GM23338 (cell line): ENCODE measurements at regions not wholly inside any gene's neighbourhood (a gene's known extent, or its start where the extent isn't known, plus 50 kb on each side); places are given as distances from the start of the nearest gene placed in this dataset.

Experiments used
- CREB1 ChIP-seq: fragments of 250-450 bp; sonication (Bioruptor Pico); IDR thresholded peaks from 2 replicates; pipeline ENCODE4 v1.5.0; 2020; ENCODE audit warnings: low read depth, mild to moderate bottlenecking, moderate library complexity
- CTCF ChIP-seq, 2 experiments: fragments of 200-600 bp in 1 of 2; sonication (generic) in 1 of 2; conservative IDR thresholded peaks; 2 replicates each; pipeline versions ENCODE4 v1.5.1 to v1.6.1; 2016 to 2017; ENCODE audit warnings: antibody characterized with exemption in 2 of 2, low read depth in 2 of 2, mild to moderate bottlenecking in 2 of 2, moderate library complexity in 1 of 2
- ETS1 ChIP-seq: IDR thresholded peaks from 2 replicates; pipeline ENCODE4 v1.6.1; 2016; ENCODE audit warnings: antibody characterized with exemption
- EZH2 ChIP-seq: fragments of 200-600 bp; sonication (generic); IDR thresholded peaks from one replicate; pipeline ENCODE4 v1.8.0; 2017; ENCODE audit warnings: antibody characterized with exemption, mild to moderate bottlenecking, low read depth; ENCODE audit not compliant: unreplicated experiment
- EZH2phosphoT487 ChIP-seq: fragments of 200-600 bp; sonication (generic); IDR thresholded peaks from one replicate; pipeline ENCODE4 v1.8.1; 2018; ENCODE audit warnings: antibody characterized with exemption; ENCODE audit not compliant: unreplicated experiment
- JUNB ChIP-seq: IDR thresholded peaks from one replicate; pipeline ENCODE4 v1.6.1; 2016; ENCODE audit warnings: antibody characterized with exemption; ENCODE audit not compliant: unreplicated experiment
- NANOG ChIP-seq: IDR thresholded peaks from 2 replicates; pipeline ENCODE4 v1.6.1; 2016; ENCODE audit warnings: antibody characterized with exemption, borderline replicate concordance
- POLR2AphosphoS5 ChIP-seq: IDR thresholded peaks from 2 replicates; pipeline ENCODE4 v1.6.1; 2016; ENCODE audit warnings: antibody characterized with exemption, low read depth
- REST ChIP-seq: IDR thresholded peaks from one replicate; pipeline ENCODE4 v1.6.1; 2018; ENCODE audit warnings: antibody characterized with exemption; ENCODE audit not compliant: unreplicated experiment
- STAT1 ChIP-seq: IDR thresholded peaks from one replicate; pipeline ENCODE4 v1.6.1; 2016; ENCODE audit warnings: antibody characterized with exemption; ENCODE audit not compliant: unreplicated experiment
- ZNF114 ChIP-seq: fragments of 250-450 bp; sonication (Bioruptor Pico); IDR thresholded peaks from 2 replicates; pipeline ENCODE4 v1.5.0; 2020; ENCODE audit warnings: mild to moderate bottlenecking, moderate library complexity
- ZNF331 ChIP-seq: fragments of 250-450 bp; sonication (Bioruptor Pico); IDR thresholded peaks from 2 replicates; pipeline ENCODE4 v1.5.0; 2020; ENCODE audit warnings: low read depth, mild to moderate bottlenecking, moderate library complexity
- ZNF462 ChIP-seq: fragments of 250-450 bp; sonication (Bioruptor Pico); IDR thresholded peaks from 2 replicates; pipeline ENCODE4 v1.5.0; 2020; ENCODE audit warnings: mild to moderate bottlenecking, moderate library complexity

GRCh38 chrY:19351616-19352015, 392.9 kb downstream of the KDM5D start:
- TF ChIP-seq CTCF (conservative IDR thresholded peaks at IDR 0.05; ENCODE audit: low read depth in 2 of 2), result no peak
- no peak for TF ChIP-seq EZH2
- no peak for TF ChIP-seq POLR2AphosphoS5
- TF ChIP-seq EZH2phosphoT487, result no peak
- no peak for TF ChIP-seq REST
- TF ChIP-seq CREB1 (CRISPR knock-in tag), result no peak
- no peak for TF ChIP-seq JUNB
- no peak for TF ChIP-seq ZNF114 (CRISPR knock-in tag)
- no peak for TF ChIP-seq ZNF331
- TF ChIP-seq STAT1, result no peak
- TF ChIP-seq ETS1, result no peak
- no peak for TF ChIP-seq NANOG
- no peak for TF ChIP-seq ZNF462 (CRISPR knock-in tag)
